ENCODE measurements at regions not wholly inside any gene's neighbourhood (a gene's known extent, or its start where the extent isn't known, plus 50 kb on each side); places are given as distances from the start of the nearest gene placed in this dataset.

DNA sequence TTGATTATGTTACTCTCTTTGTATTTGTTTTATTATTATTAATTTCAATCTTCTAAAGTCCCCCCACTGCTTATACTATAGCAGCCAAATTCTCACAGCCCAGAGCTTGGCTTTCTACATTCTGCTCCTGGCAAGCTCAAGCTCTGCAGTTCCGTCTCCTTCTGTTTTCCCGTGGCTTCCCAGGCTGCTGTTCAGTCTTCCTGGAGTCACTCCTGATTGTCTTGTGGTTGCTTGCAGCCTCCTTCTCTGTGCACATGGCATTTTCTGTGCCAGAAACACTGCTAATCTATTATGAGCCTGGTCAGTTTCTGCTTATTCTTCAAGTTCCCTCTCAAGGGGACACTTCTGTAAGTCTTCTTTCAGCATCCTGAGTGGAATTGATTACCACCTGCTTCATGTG lies 533.7 kb upstream of the IGFBP3 start:
- DNase-seq (ENCODE audit: extremely low spot score, insufficient read length, low read depth) (no peak), FAIRE-seq (no peak)

DNA sequence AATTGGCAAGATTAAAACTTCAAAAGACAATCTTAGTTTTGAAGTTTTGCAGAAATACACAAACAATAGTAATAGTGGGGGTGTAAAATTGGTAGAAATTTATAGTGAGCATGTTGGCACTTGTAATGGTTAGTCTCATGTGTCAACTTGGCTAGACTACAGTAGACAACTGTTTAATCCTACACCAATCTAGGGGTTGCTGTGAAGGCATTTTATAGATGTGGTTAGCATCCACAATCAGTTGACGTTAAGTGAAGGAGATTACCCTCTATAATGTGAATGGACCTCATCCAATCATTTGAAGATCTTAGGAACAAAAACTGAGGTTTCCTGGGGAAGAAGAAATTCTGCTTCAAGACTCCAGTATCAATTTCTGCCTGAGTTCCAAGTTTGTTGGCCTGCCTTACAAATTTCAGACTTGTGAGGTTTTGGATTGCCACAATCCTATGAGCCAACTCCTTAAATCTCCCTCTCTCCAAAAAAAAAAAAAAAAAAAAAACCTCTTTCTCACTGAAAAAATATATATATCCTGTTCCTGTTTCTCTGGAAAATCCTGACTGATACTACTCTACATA lies 531.6 kb upstream of the IGFBP3 start:
- DNase-seq (ENCODE audit: extremely low spot score, insufficient read length, low read depth), result no peak
- no peak for FAIRE-seq

GRCh38 chr7:46451846-46452245 lies 530.8 kb upstream of the IGFBP3 start:
- DNase-seq (ENCODE audit: extremely low spot score, insufficient read length, low read depth) (no peak), FAIRE-seq (no peak)

DNA sequence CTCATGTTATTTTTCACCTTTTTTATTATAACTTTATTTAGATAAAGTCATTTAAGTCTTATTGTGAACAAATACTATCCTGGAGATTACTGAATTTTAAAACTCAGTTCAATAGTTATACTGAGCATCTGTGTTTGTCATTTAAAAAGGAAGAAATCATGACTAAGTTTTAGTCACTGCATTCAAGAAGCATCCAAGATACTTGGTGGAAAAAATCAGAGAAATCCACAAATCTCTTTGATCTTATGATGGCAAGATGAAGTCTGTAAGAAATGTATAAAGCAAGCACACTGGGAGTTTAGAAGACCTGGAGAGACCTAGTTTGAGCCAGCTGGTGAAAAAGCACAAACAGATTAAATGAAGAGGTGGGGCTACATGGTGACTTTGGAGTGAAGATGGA lies 529.8 kb upstream of the IGFBP3 start:
- no peak for DNase-seq (ENCODE audit: extremely low spot score, insufficient read length, low read depth)
- FAIRE-seq, result no peak

- FAIRE-seq, result no peak
- DNase-seq (ENCODE audit: extremely low spot score, insufficient read length, low read depth), result no peak
Observed at GRCh38 chr7:46450425-46450824, 529.4 kb upstream of the IGFBP3 start.

GRCh38 chr7:46449743-46450142 lies 528.7 kb upstream of the IGFBP3 start:
- DNase-seq (ENCODE audit: extremely low spot score, insufficient read length, low read depth) (no peak), FAIRE-seq (no peak)

GRCh38 chr7:46448478-46448877 lies 527.4 kb upstream of the IGFBP3 start:
- no peak for DNase-seq (ENCODE audit: extremely low spot score, insufficient read length, low read depth)
- no peak for FAIRE-seq

GRCh38 chr7:46446151-46446550 lies 525.1 kb upstream of the IGFBP3 start:
- FAIRE-seq (no peak), DNase-seq (ENCODE audit: extremely low spot score, insufficient read length, low read depth) (no peak)

DNA sequence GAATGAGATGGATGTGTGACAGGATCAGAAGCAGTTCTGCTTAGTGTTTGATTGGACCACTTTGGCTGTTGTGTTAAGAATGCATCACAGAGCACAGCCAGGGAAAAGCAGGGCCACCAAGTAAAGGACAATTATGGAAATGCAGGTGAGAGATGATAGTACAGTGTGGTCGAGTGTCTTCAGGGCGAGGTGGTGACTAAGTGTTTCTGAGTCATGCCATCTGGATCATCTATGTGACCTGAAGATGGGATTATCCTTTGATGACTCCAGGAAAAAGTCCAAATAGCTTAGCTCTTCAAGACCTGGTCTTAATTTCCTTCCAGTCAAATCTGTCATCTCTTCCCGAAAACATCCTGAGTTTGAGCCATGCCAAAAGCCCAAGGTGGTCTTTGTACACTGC lies 523.2 kb upstream of the IGFBP3 start:
- DNase-seq (ENCODE audit: extremely low spot score, insufficient read length, low read depth) (no peak), FAIRE-seq (no peak)

GRCh38 chr7:46440186-46440585 lies 519.1 kb upstream of the IGFBP3 start:
- no peak for FAIRE-seq
- DNase-seq (ENCODE audit: extremely low spot score, insufficient read length, low read depth), result no peak

DNA sequence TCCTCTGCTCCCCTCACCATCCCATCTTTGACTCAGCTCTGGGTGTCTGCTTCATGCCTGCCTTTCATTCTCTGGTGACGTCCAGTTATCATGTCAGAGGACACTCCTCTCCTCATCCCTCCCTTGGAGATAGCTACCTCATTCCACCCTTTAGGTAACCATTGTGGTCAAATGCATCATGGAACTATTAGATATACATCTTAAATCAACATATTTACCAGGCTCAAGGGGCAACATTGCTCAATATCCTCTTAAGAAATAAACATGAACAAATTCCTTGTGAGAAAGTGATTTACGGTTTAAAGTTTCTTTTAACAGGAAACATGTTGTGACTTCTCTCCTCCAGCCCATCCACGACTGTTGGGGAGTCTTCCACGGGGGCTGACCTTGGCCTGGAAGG lies 511.6 kb upstream of the IGFBP3 start:
- no peak for DNase-seq (ENCODE audit: extremely low spot score, insufficient read length, low read depth)
- no peak for FAIRE-seq

DNA sequence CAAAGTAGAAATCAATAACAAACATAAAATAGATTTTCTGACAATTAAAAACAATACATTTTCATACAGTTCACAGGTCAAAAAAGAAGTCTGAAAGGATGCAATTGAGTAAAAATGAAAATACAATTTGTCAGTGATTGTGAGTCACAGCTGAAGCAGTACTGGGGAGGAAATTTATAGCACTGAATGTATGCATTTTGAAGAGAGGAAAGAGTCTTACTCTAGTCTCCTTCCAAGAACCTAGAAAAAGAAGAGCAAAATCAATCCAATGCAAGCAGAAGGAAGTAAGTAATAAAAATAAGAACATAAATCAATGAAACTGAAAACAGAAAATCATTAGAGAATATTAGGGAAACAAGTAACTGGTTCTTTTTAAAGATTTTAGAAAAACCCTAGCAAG lies 507.2 kb upstream of the IGFBP3 start:
- DNase-seq (ENCODE audit: extremely low spot score, insufficient read length, low read depth), result no peak
- no peak for FAIRE-seq

DNA sequence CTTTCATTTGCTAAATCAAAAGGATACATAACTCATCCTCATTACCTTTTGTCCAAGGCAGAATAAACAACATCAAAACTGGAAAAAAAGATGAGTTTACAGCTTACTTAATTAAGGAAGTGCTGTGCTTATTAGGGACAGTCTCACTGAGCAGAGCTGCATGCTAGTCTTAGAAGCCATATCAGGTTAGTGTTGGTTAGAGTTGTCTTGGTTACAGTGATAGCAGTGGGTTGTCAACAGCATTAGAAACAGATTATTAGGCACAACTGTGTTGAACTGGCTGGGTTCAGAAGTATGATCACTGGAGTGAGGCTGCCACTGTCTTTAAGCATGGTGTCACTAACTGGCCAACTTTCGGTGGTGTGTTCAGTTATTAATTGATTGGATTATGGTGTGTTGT lies 503.9 kb upstream of the IGFBP3 start:
- FAIRE-seq (no peak), DNase-seq (ENCODE audit: extremely low spot score, insufficient read length, low read depth) (no peak)

DNA sequence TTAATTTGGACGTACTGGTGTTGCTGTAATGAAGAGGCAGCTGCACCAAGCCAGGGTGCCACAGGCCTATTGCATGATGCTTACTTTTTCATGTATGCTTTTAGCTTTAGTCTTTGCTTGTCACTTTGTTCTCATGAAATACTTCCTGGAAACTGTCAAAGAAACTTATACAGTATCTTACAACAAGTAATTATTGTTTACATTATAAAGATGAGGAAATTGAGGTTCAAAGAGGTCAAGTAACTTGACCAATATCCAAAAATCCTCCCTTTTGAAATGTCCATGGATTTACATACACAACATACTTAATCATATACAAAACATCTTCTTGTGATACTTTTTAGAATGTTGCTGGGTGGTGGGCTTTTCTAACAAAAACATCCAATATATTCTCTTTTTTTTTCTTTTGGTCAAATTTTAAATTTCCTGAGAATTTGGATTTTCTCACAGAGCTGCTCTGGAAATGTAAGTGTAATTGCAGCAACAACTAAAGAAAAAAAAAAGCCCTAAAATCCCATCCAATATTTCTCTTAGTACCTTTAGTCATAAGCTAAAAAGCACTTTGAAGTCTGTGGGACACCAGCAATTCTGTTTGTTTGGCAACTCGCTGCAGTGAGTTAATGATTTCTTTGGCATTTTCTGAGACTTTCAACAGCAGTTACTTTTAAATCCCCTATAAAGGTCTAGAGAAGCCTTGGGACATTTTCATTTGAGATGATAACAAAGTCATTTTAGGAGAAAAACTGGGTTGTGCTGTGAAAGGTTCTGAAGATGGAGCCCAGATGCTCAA lies 500.6 kb upstream of the IGFBP3 start:
- DNase-seq (ENCODE audit: extremely low spot score, insufficient read length, low read depth) (no peak), FAIRE-seq (no peak)

GRCh38 chr7:46414946-46415345 lies 493.9 kb upstream of the IGFBP3 start:
- DNase-seq (ENCODE audit: extremely low spot score, insufficient read length, low read depth) (no peak), FAIRE-seq (no peak)

DNA sequence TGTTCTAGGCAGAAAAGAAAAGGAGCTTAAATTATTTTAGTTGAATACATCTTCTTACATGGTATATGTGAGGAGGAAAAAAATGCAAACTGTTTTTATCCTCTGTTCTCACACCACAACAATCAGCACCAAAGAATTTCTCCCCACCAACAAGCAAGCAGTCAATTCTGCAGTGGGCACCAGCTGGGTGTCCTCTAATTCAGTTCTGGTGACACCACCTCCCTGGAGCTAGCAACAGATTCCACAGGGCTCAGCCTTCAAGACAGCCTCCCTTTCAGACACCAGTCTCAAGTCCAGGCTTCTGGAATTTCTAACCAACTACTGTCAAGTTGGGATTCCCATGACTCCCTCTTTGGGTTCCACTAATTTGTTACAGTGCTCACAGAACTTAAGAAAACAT lies 490.2 kb upstream of the IGFBP3 start:
- FAIRE-seq (no peak), DNase-seq (ENCODE audit: extremely low spot score, insufficient read length, low read depth) (no peak)

- DNase-seq (ENCODE audit: extremely low spot score, insufficient read length, low read depth) (no peak), FAIRE-seq (no peak)
Observed at GRCh38 chr7:46407125-46407524, 486.1 kb upstream of the IGFBP3 start.

DNA sequence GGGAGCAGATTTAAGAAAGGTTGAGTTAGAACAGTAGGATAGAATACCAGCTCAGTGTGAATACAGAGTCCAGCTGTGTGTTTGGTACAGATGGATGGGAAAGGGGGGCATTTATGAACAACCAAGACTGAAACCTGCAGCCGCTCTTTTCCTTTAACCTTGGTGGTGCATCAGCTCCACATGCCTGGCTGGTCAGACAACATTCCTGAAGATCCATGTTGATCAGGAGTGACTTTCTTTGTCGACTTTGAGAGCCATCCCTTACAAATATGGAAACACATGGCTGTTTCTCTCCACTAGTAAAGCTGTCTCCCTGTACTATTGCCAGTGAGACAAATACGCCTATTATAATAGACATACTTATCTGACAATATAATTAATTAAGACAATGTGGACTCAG lies 476.5 kb upstream of the IGFBP3 start:
- no peak for DNase-seq (ENCODE audit: extremely low spot score, insufficient read length, low read depth)

DNA sequence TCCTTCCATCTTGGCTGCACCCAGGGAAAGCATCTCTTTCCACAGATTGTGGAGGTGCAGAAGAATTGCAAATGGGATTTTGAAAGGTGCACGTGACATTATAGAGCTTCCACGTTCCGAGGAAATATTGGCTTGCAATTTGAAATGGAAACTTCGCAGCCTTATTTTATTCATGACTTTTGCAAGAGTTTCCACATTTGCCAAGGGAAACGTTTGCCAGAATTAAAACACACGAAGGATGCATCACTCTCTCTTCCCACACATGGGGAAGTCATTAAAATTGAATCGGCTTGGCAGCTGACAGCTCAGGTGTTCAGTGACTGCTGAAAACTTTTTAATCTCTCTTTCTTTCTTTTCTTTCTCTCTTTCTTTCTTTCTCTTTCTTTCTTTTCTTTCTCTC lies 475.4 kb upstream of the IGFBP3 start:
- FAIRE-seq, result no peak
- no peak for DNase-seq (ENCODE audit: extremely low spot score, insufficient read length, low read depth)

More for the DNA sequence above, 476.5 kb upstream of the IGFBP3 start:
- FAIRE-seq, result no peak

DNA sequence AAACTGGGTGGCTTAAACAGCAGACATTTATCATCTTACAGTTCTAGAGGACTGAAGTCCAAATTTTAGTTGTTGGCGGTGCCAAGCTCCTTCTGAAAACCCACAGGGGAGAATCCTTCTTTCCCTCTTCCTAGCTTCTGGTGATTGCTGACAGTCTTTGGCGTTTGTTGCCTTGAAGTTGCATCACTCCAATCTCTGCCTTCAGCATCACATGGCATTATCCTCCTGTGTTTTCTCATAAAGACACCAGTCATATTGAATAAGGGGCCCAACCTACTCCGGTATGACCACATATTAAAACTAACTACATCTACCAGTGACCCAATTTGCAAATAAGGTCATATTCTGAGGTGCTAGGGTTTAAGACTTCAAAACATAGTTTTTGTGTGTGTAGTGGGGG lies 472.1 kb upstream of the IGFBP3 start:
- DNase-seq (ENCODE audit: extremely low spot score, insufficient read length, low read depth), result no peak
- no peak for FAIRE-seq

DNA sequence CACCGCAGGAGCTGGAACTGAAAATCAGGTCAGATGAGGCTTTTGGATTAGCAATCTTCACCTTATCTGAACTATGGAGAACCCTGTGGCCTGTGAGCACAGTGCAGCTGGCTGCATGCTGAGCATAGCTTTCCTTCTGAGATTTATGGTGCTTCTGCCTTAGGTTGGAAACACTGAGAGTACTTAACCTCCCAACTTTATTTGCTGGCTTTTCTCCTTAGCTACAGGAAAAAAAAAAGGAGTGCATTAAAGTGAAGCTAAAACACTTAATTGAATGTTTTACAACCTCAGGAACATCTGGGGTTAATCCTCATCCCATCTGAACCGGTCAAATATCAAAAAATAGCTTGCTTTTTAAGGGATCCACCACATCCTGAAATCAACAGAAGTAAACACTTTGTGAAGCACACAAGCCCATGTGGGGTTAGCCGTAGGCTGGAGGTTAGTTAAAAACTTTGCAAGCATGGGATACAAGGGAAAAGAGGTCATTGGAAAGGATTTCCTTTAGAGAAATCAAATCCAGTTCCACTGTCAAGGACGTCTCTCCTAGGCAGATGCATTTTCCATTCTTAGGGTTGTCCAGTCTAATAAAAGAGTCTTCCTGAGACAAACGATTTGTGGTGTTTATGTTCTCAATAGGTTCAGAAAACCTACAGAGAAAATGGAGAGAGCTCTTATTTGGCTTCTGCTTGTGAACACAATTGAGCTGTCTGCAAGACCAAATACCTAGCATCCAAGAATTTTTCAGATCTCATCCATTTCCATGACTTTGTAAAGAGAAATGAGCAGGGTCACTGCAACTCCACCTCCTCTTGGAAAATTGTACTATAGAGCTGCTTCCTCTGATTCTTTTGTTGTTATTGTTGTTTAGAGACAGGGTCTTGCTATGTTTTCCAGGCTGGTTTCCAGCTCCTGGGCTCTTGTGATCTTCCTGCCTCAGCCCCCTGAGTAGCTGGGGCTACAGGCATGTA lies 470.4 kb upstream of the IGFBP3 start:
- no peak for DNase-seq (ENCODE audit: extremely low spot score, insufficient read length, low read depth)
- FAIRE-seq, result no peak

Data from GM18507 (cell line).